ENCODE measurements at regions not wholly inside any gene's neighbourhood (a gene's known extent, or its start where the extent isn't known, plus 50 kb on each side); places are given as distances from the start of the nearest gene placed in this dataset.

- RAD21 ChIA-PET (ENCODE audit: low non-redundant PET in 1 of 2, low total read pairs in 2 of 2, uncharacterized antibody in 2 of 2, unreplicated experiment in 2 of 2), result no interaction called here
- ATAC-seq (no peak), DNase-seq (ENCODE audit: low read depth, low spot score) (no peak)
- intact Hi-C loops (cut with micrococcal nuclease), result no loop called here
- Histone ChIP-seq H3K27ac (ENCODE audit: low read depth, low read length) (no peak overlapping the region), H3K4me1 (ENCODE audit: control insufficient read depth in 1 of 2, insufficient read depth in 2 of 2, low read length in 2 of 2) (no peaks in the 10 kb centered on the region), H3K4me3 (replicated peaks in 1 of 2; ENCODE audit: low read depth in 1 of 2, low read length in 2 of 2) (no peak overlapping the region), H3K9me2 (ENCODE audit: insufficient read depth) (no peaks in the 10 kb centered on the region), H3K9me3 (ENCODE audit: control insufficient read depth in 1 of 2, insufficient read depth in 1 of 2, low read depth in 1 of 2, low read length in 2 of 2) (no peaks in the 10 kb centered on the region), H2AFZ (ENCODE audit: low read depth, low read length, poor library complexity, severe bottlenecking) (no peak overlapping the region), H3K27me3 (ENCODE audit: insufficient read depth, low read length) (no peaks in the 10 kb centered on the region), H4K20me1 (ENCODE audit: insufficient read depth) (no peaks in the 10 kb centered on the region), H3K4me2 (ENCODE audit: low read length) (no peak overlapping the region), H3K79me2 (ENCODE audit: insufficient read depth, low read length) (no peaks in the 10 kb centered on the region), H3K9ac (ENCODE audit: low read length) (no peak overlapping the region), H3K36me3 (ENCODE audit: control insufficient read depth in 1 of 2, insufficient read depth in 2 of 2, low read length in 2 of 2) (no peaks in the 10 kb centered on the region)
- POLR2A ChIA-PET, result no interaction called here
- BruUV-seq (replicated peaks), result no TSS peak
- CTCF ChIA-PET, result no interaction called here
- TF ChIP-seq EZH2phosphoT487 (IDR thresholded peaks at IDR 0.05; ENCODE audit: borderline replicate concordance) (no peak), CTCF (IDR thresholded peaks at IDR 0.05 in 2 of 3, conservative IDR thresholded peaks at IDR 0.05 in 1 of 3; ENCODE audit: borderline replicate concordance in 1 of 3, insufficient read depth in 1 of 3, low read depth in 2 of 3, low read length in 2 of 3) (no peak), JUND (IDR thresholded peaks at IDR 0.05) (no peak), SP1 (IDR thresholded peaks at IDR 0.05; ENCODE audit: low read depth) (no peak), ZBTB33 (IDR thresholded peaks at IDR 0.05; ENCODE audit: extremely low read depth, insufficient replicate concordance, low read length) (no peak), ZFX (IDR thresholded peaks at IDR 0.05) (no peak), ZNF274 (IDR thresholded peaks at IDR 0.05; ENCODE audit: low read depth, low read length) (no peak), RAD21 (IDR thresholded peaks at IDR 0.05; ENCODE audit: low read depth) (no peak)
Measured at GRCh38 chr2:180150606-180151005, 143.5 kb upstream of the CWC22 start.
